OCI-LY3 (cell line): ENCODE measurements at regions not wholly inside any gene's neighbourhood (a gene's known extent, or its start where the extent isn't known, plus 50 kb on each side); places are given as distances from the start of the nearest gene placed in this dataset.

Source experiments
- CTCF ChIP-seq: fragments of 200-600, 300-600 bp; sonication (generic); IDR thresholded peaks from 2 replicates; pipeline ENCODE4 v1.5.1; 2014; ENCODE audit warnings: antibody characterized with exemption, low read length, low read depth
- EZH2phosphoT487 ChIP-seq: fragments of 200-600 bp; shearing (Covaris generic); IDR thresholded peaks from 2 replicates; pipeline ENCODE4 v1.6.1; 2018; ENCODE audit warnings: antibody characterized with exemption, mixed run types, low read depth

- no peak for TF ChIP-seq CTCF
- TF ChIP-seq EZH2phosphoT487 = no peak
These were observed 315.6 kb downstream of the EDEM1 start for GRCh38 chr3:5503136-5503535.
